H1 (cell line): ENCODE measurements at regions not wholly inside any gene's neighbourhood (a gene's known extent, or its start where the extent isn't known, plus 50 kb on each side); places are given as distances from the start of the nearest gene placed in this dataset.

Source experiments
- BACH1 ChIP-seq: IDR thresholded peaks from 2 replicates; pipeline ENCODE4 v1.6.1; 2012; ENCODE audit warnings: low read length, improper control_type of control experiment
- BRCA1 ChIP-seq: IDR thresholded peaks from 2 replicates; pipeline ENCODE4 v1.6.1; 2012; ENCODE audit warnings: low read depth, low read length, improper control_type of control experiment
- CBX5 ChIP-seq: fragments of 300-800, 300-1000 bp; sonication (generic); IDR thresholded peaks from 2 replicates; pipeline ENCODE4 v1.7.1; 2016; ENCODE audit warnings: antibody characterized with exemption, low read length, low read depth
- CHD2 ChIP-seq: IDR thresholded peaks from 2 replicates; pipeline ENCODE4 v1.6.1; 2012; ENCODE audit warnings: low read length, improper control_type of control experiment
- FOSL1 ChIP-seq: IDR thresholded peaks from 2 replicates; pipeline ENCODE4 v1.6.1; 2011; ENCODE audit warnings: mild to moderate bottlenecking, low read depth, low read length, moderate library complexity; ENCODE audit not compliant: insufficient read depth
- GTF2F1 ChIP-seq: IDR thresholded peaks from 2 replicates; pipeline ENCODE4 v1.6.1; 2012; ENCODE audit warnings: low read depth, low read length, improper control_type of control experiment, borderline replicate concordance
- POU5F1 ChIP-seq: IDR thresholded peaks from 2 replicates; pipeline ENCODE4 v1.6.1; 2011; ENCODE audit warnings: low read depth, mild to moderate bottlenecking, low read length, moderate library complexity
- RXRA ChIP-seq: IDR thresholded peaks from 2 replicates; pipeline ENCODE4 v1.6.1; 2011; ENCODE audit warnings: low read depth, mild to moderate bottlenecking, low read length, moderate library complexity; ENCODE audit not compliant: insufficient read depth
- SIRT6 ChIP-seq: IDR thresholded peaks from one replicate; pipeline ENCODE4 v1.7.1; 2012; ENCODE audit warnings: low read length, inconsistent platforms
- TCF12 ChIP-seq: IDR thresholded peaks from 2 replicates; pipeline ENCODE4 v1.6.1; 2011; ENCODE audit warnings: low read depth, mild to moderate bottlenecking, low read length
- TF ChIP-seq, protein P1 (sequence below): fragments of 300-600 bp; sonication (generic); IDR thresholded peaks from 2 replicates; pipeline ENCODE4 v1.7.1; 2012; ENCODE audit warnings: low read length, moderate library complexity, mild to moderate bottlenecking, inconsistent platforms; ENCODE audit not compliant: insufficient replicate concordance

DNA sequence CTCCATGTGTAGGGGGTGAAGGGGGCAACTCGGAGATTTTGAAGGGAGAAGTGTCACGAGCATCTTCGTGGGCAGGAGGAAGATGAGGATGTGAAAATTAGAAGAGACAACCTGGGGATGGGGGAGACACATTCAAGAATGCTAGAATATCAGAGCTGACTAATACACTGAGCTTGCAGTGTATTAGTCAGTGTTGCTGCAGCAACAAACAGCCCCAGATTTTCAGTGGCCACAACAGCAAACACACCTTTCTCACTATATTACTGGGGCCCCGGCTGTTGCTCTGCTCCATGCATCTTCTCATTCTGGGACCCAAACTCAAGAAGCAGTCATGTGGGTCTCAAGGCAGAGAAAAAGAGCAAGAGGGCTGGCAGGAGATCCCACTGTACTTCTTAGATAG is 74.8 kb upstream of the SIM2 start (continued):
- TF ChIP-seq, protein P1, sequence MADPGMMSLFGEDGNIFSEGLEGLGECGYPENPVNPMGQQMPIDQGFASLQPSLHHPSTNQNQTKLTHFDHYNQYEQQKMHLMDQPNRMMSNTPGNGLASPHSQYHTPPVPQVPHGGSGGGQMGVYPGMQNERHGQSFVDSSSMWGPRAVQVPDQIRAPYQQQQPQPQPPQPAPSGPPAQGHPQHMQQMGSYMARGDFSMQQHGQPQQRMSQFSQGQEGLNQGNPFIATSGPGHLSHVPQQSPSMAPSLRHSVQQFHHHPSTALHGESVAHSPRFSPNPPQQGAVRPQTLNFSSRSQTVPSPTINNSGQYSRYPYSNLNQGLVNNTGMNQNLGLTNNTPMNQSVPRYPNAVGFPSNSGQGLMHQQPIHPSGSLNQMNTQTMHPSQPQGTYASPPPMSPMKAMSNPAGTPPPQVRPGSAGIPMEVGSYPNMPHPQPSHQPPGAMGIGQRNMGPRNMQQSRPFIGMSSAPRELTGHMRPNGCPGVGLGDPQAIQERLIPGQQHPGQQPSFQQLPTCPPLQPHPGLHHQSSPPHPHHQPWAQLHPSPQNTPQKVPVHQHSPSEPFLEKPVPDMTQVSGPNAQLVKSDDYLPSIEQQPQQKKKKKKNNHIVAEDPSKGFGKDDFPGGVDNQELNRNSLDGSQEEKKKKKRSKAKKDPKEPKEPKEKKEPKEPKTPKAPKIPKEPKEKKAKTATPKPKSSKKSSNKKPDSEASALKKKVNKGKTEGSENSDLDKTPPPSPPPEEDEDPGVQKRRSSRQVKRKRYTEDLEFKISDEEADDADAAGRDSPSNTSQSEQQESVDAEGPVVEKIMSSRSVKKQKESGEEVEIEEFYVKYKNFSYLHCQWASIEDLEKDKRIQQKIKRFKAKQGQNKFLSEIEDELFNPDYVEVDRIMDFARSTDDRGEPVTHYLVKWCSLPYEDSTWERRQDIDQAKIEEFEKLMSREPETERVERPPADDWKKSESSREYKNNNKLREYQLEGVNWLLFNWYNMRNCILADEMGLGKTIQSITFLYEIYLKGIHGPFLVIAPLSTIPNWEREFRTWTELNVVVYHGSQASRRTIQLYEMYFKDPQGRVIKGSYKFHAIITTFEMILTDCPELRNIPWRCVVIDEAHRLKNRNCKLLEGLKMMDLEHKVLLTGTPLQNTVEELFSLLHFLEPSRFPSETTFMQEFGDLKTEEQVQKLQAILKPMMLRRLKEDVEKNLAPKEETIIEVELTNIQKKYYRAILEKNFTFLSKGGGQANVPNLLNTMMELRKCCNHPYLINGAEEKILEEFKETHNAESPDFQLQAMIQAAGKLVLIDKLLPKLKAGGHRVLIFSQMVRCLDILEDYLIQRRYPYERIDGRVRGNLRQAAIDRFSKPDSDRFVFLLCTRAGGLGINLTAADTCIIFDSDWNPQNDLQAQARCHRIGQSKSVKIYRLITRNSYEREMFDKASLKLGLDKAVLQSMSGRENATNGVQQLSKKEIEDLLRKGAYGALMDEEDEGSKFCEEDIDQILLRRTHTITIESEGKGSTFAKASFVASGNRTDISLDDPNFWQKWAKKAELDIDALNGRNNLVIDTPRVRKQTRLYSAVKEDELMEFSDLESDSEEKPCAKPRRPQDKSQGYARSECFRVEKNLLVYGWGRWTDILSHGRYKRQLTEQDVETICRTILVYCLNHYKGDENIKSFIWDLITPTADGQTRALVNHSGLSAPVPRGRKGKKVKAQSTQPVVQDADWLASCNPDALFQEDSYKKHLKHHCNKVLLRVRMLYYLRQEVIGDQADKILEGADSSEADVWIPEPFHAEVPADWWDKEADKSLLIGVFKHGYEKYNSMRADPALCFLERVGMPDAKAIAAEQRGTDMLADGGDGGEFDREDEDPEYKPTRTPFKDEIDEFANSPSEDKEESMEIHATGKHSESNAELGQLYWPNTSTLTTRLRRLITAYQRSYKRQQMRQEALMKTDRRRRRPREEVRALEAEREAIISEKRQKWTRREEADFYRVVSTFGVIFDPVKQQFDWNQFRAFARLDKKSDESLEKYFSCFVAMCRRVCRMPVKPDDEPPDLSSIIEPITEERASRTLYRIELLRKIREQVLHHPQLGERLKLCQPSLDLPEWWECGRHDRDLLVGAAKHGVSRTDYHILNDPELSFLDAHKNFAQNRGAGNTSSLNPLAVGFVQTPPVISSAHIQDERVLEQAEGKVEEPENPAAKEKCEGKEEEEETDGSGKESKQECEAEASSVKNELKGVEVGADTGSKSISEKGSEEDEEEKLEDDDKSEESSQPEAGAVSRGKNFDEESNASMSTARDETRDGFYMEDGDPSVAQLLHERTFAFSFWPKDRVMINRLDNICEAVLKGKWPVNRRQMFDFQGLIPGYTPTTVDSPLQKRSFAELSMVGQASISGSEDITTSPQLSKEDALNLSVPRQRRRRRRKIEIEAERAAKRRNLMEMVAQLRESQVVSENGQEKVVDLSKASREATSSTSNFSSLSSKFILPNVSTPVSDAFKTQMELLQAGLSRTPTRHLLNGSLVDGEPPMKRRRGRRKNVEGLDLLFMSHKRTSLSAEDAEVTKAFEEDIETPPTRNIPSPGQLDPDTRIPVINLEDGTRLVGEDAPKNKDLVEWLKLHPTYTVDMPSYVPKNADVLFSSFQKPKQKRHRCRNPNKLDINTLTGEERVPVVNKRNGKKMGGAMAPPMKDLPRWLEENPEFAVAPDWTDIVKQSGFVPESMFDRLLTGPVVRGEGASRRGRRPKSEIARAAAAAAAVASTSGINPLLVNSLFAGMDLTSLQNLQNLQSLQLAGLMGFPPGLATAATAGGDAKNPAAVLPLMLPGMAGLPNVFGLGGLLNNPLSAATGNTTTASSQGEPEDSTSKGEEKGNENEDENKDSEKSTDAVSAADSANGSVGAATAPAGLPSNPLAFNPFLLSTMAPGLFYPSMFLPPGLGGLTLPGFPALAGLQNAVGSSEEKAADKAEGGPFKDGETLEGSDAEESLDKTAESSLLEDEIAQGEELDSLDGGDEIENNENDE: no peak
- no peak for TF ChIP-seq CBX5
- no peak for TF ChIP-seq POU5F1
- no peak for TF ChIP-seq GTF2F1
- no peak for TF ChIP-seq TCF12
- TF ChIP-seq BACH1: no peak
- no peak for TF ChIP-seq RXRA
- TF ChIP-seq CHD2: no peak
- no peak for TF ChIP-seq BRCA1
- TF ChIP-seq SIRT6: no peak
- TF ChIP-seq FOSL1: no peak
